GM12872 (cell line): ENCODE measurements at regions not wholly inside any gene's neighbourhood (a gene's known extent, or its start where the extent isn't known, plus 50 kb on each side); places are given as distances from the start of the nearest gene placed in this dataset.

Experiments used
- CTCF ChIP-seq: IDR thresholded peaks from 3 replicates; pipeline ENCODE4 v1.5.1; 2011; ENCODE audit warnings: low read depth, mild to moderate bottlenecking, low read length, moderate library complexity; ENCODE audit not compliant: insufficient read depth

- TF ChIP-seq CTCF: no peak
Observed at GRCh38 chr20:50261471-50262212, 71.0 kb downstream of the CEBPB start.

GRCh38 chr20:50263831-50264230 is 73.2 kb downstream of the CEBPB start:
- TF ChIP-seq CTCF: no peak

GRCh38 chr20:50264534-50265145 is 74.0 kb downstream of the CEBPB start:
- TF ChIP-seq CTCF: no peak

- TF ChIP-seq CTCF: no peak
Observed at GRCh38 chr20:50265245-50265946, 74.8 kb downstream of the CEBPB start.

- TF ChIP-seq CTCF: no peak
Observed at GRCh38 chr20:50266293-50267040, 75.8 kb downstream of the CEBPB start.

GRCh38 chr20:50267041-50267865 is 76.6 kb downstream of the CEBPB start:
- no peak for TF ChIP-seq CTCF
